Loucy (cell line): ENCODE measurements at regions not wholly inside any gene's neighbourhood (a gene's known extent, or its start where the extent isn't known, plus 50 kb on each side); places are given as distances from the start of the nearest gene placed in this dataset.

Experiments
- H2AFZ ChIP-seq: fragments of 200-600 bp; sonication (generic); 2 replicates; pipeline ENCODE4 v1.6.0; 2016; ENCODE audit warnings: antibody characterized with exemption, mild to moderate bottlenecking, low read length, moderate library complexity
- H3F3A ChIP-seq: fragments of 200-600 bp; 2 replicates; pipeline ENCODE4 v1.6.0; 2016; ENCODE audit warnings: antibody characterized with exemption, low read depth, mild to moderate bottlenecking
- H3K27me3 ChIP-seq: fragments of 200-600 bp; sonication (generic); 2 replicates; pipeline ENCODE4 v1.6.1; 2014; ENCODE audit warnings: low read length, mild to moderate bottlenecking; ENCODE audit not compliant: insufficient read depth, poor library complexity, severe bottlenecking
- H3K36me3 ChIP-seq: fragments of 200-600 bp; sonication (generic); 2 replicates; pipeline ENCODE4 v1.6.1; 2016; ENCODE audit warnings: low read length; ENCODE audit not compliant: insufficient read depth
- H3K4me1 ChIP-seq: fragments of 200-600 bp; sonication (generic); 2 replicates; pipeline ENCODE4 v1.5.1; 2014; ENCODE audit warnings: low read length, mild to moderate bottlenecking; ENCODE audit not compliant: insufficient read depth, poor library complexity, severe bottlenecking
- H3K4me2 ChIP-seq: fragments of 200-600 bp; sonication (generic); 2 replicates; pipeline ENCODE4 v1.6.0; 2014; ENCODE audit warnings: antibody characterized with exemption, low read length, low read depth, mild to moderate bottlenecking; ENCODE audit not compliant: poor library complexity, severe bottlenecking
- H3K4me3 ChIP-seq: fragments of 200-600 bp; sonication (generic); 2 replicates; pipeline ENCODE4 v1.5.1; 2014; ENCODE audit warnings: low read length, mild to moderate bottlenecking, mixed read lengths; ENCODE audit not compliant: poor library complexity, severe bottlenecking
- H3K79me2 ChIP-seq: fragments of 200-600 bp; sonication (generic); 2 replicates; pipeline ENCODE4 v1.6.1; 2014; ENCODE audit warnings: low read length; ENCODE audit not compliant: insufficient read depth
- H3K9ac ChIP-seq: fragments of 200-600 bp; sonication (generic); 2 replicates; pipeline ENCODE4 v1.6.0; 2014; ENCODE audit warnings: mild to moderate bottlenecking, low read depth, low read length, moderate library complexity; ENCODE audit not compliant: poor library complexity, severe bottlenecking
- H3K9me2 ChIP-seq: fragments of 200-600 bp; sonication (generic); replicated peaks from 2 replicates; pipeline ENCODE4 v1.6.1; 2016; ENCODE audit warnings: low read depth, low read length, mixed read lengths
- H3K9me3 ChIP-seq: fragments of 200-600 bp; sonication (generic); 2 replicates; pipeline ENCODE4 v1.6.1; 2014; ENCODE audit warnings: mild to moderate bottlenecking, antibody characterized with exemption, low read length, low read depth; ENCODE audit not compliant: insufficient read depth
- H4K20me1 ChIP-seq: fragments of 200-600 bp; sonication (generic); 2 replicates; pipeline ENCODE4 v1.6.0; 2014; ENCODE audit warnings: antibody characterized with exemption, low read length, mild to moderate bottlenecking; ENCODE audit not compliant: insufficient read depth, poor library complexity, severe bottlenecking
- CTCF ChIP-seq: fragments of 200-600 bp; sonication (generic); conservative IDR thresholded peaks from 2 replicates; pipeline ENCODE4 v1.5.1; 2014; ENCODE audit warnings: mild to moderate bottlenecking, antibody characterized with exemption, low read length
- EZH2phosphoT487 ChIP-seq: fragments of 200-600 bp; IDR thresholded peaks from 2 replicates; pipeline ENCODE4 v1.6.1; 2018; ENCODE audit warnings: antibody characterized with exemption, mild to moderate bottlenecking, moderate library complexity, borderline replicate concordance

- Histone ChIP-seq H4K20me1 (no peaks in the 10 kb centered on the region), H3K4me2 (no peak overlapping the region), H3K27me3 (no peaks in the 10 kb centered on the region), H3K9me2 (no peaks in the 10 kb centered on the region), H3F3A (no peaks in the 10 kb centered on the region), H3K9me3 (no peaks in the 10 kb centered on the region), H3K9ac (no peak overlapping the region), H3K79me2 (no peaks in the 10 kb centered on the region), H3K4me1 (no peaks in the 10 kb centered on the region), H2AFZ (no peak overlapping the region), H3K4me3 (no peak overlapping the region), H3K36me3 (no peaks in the 10 kb centered on the region)
- TF ChIP-seq CTCF, result no peak
- no peak for TF ChIP-seq EZH2phosphoT487
These were observed 370.5 kb downstream of the MN1 start for GRCh38 chr22:27431081-27431480.

GRCh38 chr22:27431896-27432295 is 369.7 kb downstream of the MN1 start:
- Histone ChIP-seq H3K4me3 (no peak overlapping the region), H3F3A (no peaks in the 10 kb centered on the region), H3K9ac (no peak overlapping the region), H3K36me3 (no peaks in the 10 kb centered on the region), H3K27me3 (no peaks in the 10 kb centered on the region), H3K79me2 (no peaks in the 10 kb centered on the region), H2AFZ (no peak overlapping the region), H3K4me2 (no peak overlapping the region), H3K9me2 (no peaks in the 10 kb centered on the region), H4K20me1 (no peaks in the 10 kb centered on the region), H3K4me1 (no peaks in the 10 kb centered on the region), H3K9me3 (no peaks in the 10 kb centered on the region)
- TF ChIP-seq CTCF (no peak), EZH2phosphoT487 (no peak)

- Histone ChIP-seq H3K9me3 (no peaks in the 10 kb centered on the region), H2AFZ (no peak overlapping the region), H3K36me3 (no peaks in the 10 kb centered on the region), H3K4me3 (no peak overlapping the region), H4K20me1 (no peaks in the 10 kb centered on the region), H3K9me2 (no peaks in the 10 kb centered on the region), H3F3A (no peaks in the 10 kb centered on the region), H3K27me3 (no peaks in the 10 kb centered on the region), H3K4me2 (no peak overlapping the region), H3K9ac (no peak overlapping the region), H3K4me1 (no peaks in the 10 kb centered on the region), H3K79me2 (no peaks in the 10 kb centered on the region)
- TF ChIP-seq EZH2phosphoT487, result no peak
These were observed 368.5 kb downstream of the MN1 start for GRCh38 chr22:27433099-27433498.

- Histone ChIP-seq H3F3A (no peaks in the 10 kb centered on the region), H3K79me2 (no peaks in the 10 kb centered on the region), H3K4me3 (no peak overlapping the region), H3K4me2 (no peak overlapping the region), H3K4me1 (no peaks in the 10 kb centered on the region), H3K9me3 (no peaks in the 10 kb centered on the region), H3K9ac (no peak overlapping the region), H3K9me2 (no peaks in the 10 kb centered on the region), H2AFZ (no peak overlapping the region), H3K27me3 (no peaks in the 10 kb centered on the region), H3K36me3 (no peaks in the 10 kb centered on the region), H4K20me1 (no peaks in the 10 kb centered on the region)
- TF ChIP-seq CTCF (no peak), EZH2phosphoT487 (no peak)
These were observed 367.9 kb downstream of the MN1 start for GRCh38 chr22:27433585-27434190.
